ENCODE measurements at regions not wholly inside any gene's neighbourhood (a gene's known extent, or its start where the extent isn't known, plus 50 kb on each side); places are given as distances from the start of the nearest gene placed in this dataset.

DNA sequence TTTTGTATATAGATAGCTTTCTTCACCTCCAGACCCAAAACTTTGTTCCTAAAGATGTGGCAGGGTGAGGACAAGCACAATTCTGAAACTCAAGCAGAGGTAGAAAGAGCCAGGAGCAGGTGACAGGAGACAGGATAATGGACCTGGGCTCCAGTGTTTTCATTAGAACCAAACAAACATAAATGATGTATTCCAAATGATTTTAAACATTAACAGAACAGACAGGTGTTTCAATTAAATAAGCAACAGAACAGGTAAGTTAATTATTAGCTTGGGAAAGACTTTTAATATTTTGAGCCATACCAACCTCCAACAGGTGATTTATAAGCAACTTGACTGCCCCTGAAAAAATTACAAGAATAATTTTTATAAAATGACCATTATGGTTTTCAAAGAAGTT lies 459.4 kb upstream of the LCORL start:
- peaks cover 5% of the 10 kb centered on the region; the same call in 1 of the 2 replicates for H3K9me3 ChIP-seq (ENCODE audit: control insufficient read depth, insufficient read depth, low read length)
- CTCF ChIA-PET, result no interaction called here
- no peaks in the 10 kb centered on the region for H3K27me3 ChIP-seq (ENCODE audit: control insufficient read depth, insufficient read depth, low read length)
- H3K4me3 ChIP-seq (ENCODE audit: low read depth, low read length), result no peak overlapping the region
- POLR2A ChIA-PET, result no interaction called here
- TF ChIP-seq, protein P1, sequence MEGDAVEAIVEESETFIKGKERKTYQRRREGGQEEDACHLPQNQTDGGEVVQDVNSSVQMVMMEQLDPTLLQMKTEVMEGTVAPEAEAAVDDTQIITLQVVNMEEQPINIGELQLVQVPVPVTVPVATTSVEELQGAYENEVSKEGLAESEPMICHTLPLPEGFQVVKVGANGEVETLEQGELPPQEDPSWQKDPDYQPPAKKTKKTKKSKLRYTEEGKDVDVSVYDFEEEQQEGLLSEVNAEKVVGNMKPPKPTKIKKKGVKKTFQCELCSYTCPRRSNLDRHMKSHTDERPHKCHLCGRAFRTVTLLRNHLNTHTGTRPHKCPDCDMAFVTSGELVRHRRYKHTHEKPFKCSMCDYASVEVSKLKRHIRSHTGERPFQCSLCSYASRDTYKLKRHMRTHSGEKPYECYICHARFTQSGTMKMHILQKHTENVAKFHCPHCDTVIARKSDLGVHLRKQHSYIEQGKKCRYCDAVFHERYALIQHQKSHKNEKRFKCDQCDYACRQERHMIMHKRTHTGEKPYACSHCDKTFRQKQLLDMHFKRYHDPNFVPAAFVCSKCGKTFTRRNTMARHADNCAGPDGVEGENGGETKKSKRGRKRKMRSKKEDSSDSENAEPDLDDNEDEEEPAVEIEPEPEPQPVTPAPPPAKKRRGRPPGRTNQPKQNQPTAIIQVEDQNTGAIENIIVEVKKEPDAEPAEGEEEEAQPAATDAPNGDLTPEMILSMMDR (IDR thresholded peaks at IDR 0.05; ENCODE audit: low read depth, low read length), result no peak
- no peak for DNase-seq (ENCODE audit: low read depth, low spot score)
- no peak overlapping the region for H3K27ac ChIP-seq (ENCODE audit: low read depth, low read length)

DNA sequence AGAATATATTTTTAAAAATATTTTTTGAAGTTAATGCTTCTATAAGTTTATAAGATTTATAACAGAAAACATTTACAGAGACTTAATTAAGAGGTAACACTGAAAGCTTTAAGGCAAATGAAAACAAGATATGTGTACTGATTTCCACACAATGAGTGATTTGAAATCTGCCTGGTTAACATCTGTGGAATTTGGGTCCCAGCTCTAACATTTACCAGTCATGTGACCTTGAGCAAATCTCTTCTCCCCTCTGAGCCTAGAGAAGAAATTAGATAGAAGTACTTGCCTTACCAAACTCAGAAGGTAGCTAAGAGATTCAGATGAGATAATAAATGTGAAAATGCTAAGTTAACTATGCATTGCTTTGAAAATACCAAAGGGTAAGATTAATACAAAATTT lies 458.8 kb upstream of the LCORL start:
- no peak overlapping the region for H3K4me3 ChIP-seq (ENCODE audit: low read depth, low read length)
- H3K27me3 ChIP-seq (ENCODE audit: control insufficient read depth, insufficient read depth, low read length), result no peaks in the 10 kb centered on the region
- ChIA-PET POLR2A (no interaction called here), CTCF (no interaction called here)
- TF ChIP-seq, protein P1 (IDR thresholded peaks at IDR 0.05; ENCODE audit: low read depth, low read length), result no peak
- H3K27ac ChIP-seq (ENCODE audit: low read depth, low read length), result no peak overlapping the region
- DNase-seq (ENCODE audit: low read depth, low spot score), result no peak
- peaks cover 8% of the 10 kb centered on the region; the same call in 1 of the 2 replicates for H3K9me3 ChIP-seq (ENCODE audit: control insufficient read depth, insufficient read depth, low read length)

DNA sequence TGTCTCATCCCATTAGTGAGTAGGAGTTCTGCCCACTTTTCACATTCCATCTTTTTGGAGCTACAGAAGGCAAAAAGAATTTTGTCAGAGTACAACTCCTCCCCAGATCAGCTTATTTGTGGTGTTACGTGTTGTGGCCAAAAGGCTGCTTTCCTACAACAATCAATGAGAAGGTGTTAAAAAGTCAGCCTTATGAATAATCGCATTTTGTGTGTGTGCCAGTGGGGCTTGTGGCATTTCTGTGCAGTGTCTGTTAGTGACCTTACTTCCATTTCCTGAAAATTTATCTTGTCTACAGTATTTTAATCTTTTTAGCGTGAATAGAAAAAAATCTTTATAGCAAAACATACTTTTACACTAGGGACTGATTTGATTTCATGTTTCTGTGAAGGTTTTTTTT lies 458.3 kb upstream of the LCORL start:
- no peaks in the 10 kb centered on the region for H3K27me3 ChIP-seq (ENCODE audit: control insufficient read depth, insufficient read depth, low read length)
- DNase-seq (ENCODE audit: low read depth, low spot score), result no peak
- TF ChIP-seq, protein P1 (IDR thresholded peaks at IDR 0.05; ENCODE audit: low read depth, low read length), result no peak
- H3K9me3 ChIP-seq (ENCODE audit: control insufficient read depth, insufficient read depth, low read length), result peaks cover 8% of the 10 kb centered on the region; the same call in 1 of the 2 replicates
- POLR2A ChIA-PET, result no interaction called here
- no peak overlapping the region for H3K4me3 ChIP-seq (ENCODE audit: low read depth, low read length)
- CTCF ChIA-PET, result no interaction called here
- no peak overlapping the region for H3K27ac ChIP-seq (ENCODE audit: low read depth, low read length)

DNA sequence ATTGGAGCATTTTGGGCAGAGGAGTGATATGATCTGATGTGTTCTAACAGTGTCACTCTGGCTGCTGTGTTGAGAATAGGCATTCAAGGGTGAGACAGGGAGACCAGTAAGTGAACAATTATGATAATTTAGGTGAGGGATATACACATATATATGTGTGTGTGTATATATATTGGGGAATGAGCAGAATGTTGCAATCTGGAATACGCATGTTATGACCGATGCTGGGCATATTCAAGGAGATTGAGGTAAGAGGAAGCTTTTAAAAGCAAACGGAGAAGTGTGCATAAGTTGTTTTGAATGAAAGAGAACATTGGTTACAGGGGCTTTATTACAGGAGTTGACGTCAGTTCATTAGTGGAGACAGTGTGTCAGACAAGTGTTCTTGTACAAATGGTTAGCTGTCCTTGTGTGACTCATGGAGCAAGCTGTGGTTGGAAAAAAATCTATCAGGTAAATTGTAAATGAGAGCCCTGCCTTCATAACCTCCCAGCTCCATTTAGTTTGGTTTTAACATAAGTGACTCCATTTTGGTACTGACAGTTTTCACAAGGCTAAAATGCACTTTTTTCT lies 442.5 kb upstream of the LCORL start:
- Histone ChIP-seq H3K9me3 (ENCODE audit: control insufficient read depth, insufficient read depth, low read length) (peaks cover 6% of the 10 kb centered on the region; the same call in 1 of the 2 replicates), H3K27me3 (ENCODE audit: control insufficient read depth, insufficient read depth, low read length) (no peaks in the 10 kb centered on the region), H3K27ac (ENCODE audit: low read depth, low read length) (no peak overlapping the region), H3K4me3 (ENCODE audit: low read depth, low read length) (no peak overlapping the region)
- TF ChIP-seq, protein P1 (IDR thresholded peaks at IDR 0.05; ENCODE audit: low read depth, low read length), result no peak
- POLR2A ChIA-PET, result no interaction called here
- no peak for DNase-seq (ENCODE audit: low read depth, low spot score)
- CTCF ChIA-PET, result no interaction called here

DNA sequence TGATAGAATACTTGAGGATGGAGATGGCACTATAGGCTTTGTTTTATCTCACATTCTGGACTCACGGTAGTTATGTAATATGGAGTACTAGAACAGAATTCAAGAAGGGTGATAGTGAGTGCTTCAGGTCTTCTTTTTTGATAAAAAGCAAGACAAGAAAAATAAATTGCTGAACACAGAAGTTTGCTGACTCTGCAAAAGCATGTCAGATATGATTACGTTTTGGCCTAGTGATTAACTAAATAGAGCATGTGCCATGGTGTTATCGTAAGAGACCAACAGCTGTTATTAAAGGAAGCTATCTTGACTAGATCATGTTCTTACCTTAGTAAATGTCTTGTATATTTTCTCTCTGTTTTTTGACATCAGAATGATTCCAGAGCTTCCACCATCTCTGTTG lies 436.9 kb upstream of the LCORL start:
- POLR2A ChIA-PET, result no interaction called here
- CTCF ChIA-PET, result no interaction called here
- TF ChIP-seq, protein P1 (IDR thresholded peaks at IDR 0.05; ENCODE audit: low read depth, low read length), result no peak
- Histone ChIP-seq H3K27me3 (ENCODE audit: control insufficient read depth, insufficient read depth, low read length) (no peaks in the 10 kb centered on the region), H3K9me3 (ENCODE audit: control insufficient read depth, insufficient read depth, low read length) (peaks cover 6% of the 10 kb centered on the region; the same call in 1 of the 2 replicates), H3K27ac (ENCODE audit: low read depth, low read length) (no peak overlapping the region), H3K4me3 (ENCODE audit: low read depth, low read length) (no peak overlapping the region)
- DNase-seq (ENCODE audit: low read depth, low spot score), result no peak
